Progenitor cell of endocrine pancreas (in vitro differentiated cells): ENCODE measurements at regions not wholly inside any gene's neighbourhood (a gene's known extent, or its start where the extent isn't known, plus 50 kb on each side); places are given as distances from the start of the nearest gene placed in this dataset.

ENCODE experiments used
- DNase-seq: peaks from one replicate; pipeline ENCODE4 v3.0.0; 2021; ENCODE audit warnings: low spot score; ENCODE audit not compliant: unreplicated experiment
- H3K27ac Mint-ChIP-seq: 2 replicates; pipeline ENCODE4 v1.8.0; 2021; ENCODE audit warnings: mild to moderate bottlenecking, moderate library complexity, mixed read lengths
- H3K27me3 Mint-ChIP-seq: 2 replicates; pipeline ENCODE4 v1.8.0; 2021; ENCODE audit warnings: mixed read lengths
- H3K36me3 Mint-ChIP-seq: 2 replicates; pipeline ENCODE4 v1.8.0; 2022; ENCODE audit warnings: mixed read lengths; ENCODE audit not compliant: insufficient read depth
- H3K4me1 Mint-ChIP-seq: 2 replicates; pipeline ENCODE4 v1.8.0; 2021; ENCODE audit warnings: low read depth, mixed read lengths
- H3K4me3 Mint-ChIP-seq: 2 replicates; pipeline ENCODE4 v1.8.0; 2021; ENCODE audit warnings: low read depth, mild to moderate bottlenecking, moderate library complexity, mixed read lengths
- H3K9me3 Mint-ChIP-seq: 2 replicates; pipeline ENCODE4 v1.8.0; 2021; ENCODE audit warnings: low read depth, mixed read lengths
- CTCF ChIP-seq: fragments of 200-600 bp; sonication (generic); IDR thresholded peaks from one replicate; pipeline ENCODE4 v1.5.0; 2021; ENCODE audit warnings: antibody characterized with exemption, mild to moderate bottlenecking; ENCODE audit not compliant: unreplicated experiment

- Mint-ChIP-seq H3K9me3 (no peaks in the 10 kb centered on the region), H3K27me3 (no peaks in the 10 kb centered on the region), H3K36me3 (no peaks in the 10 kb centered on the region), H3K4me3 (no peak overlapping the region), H3K4me1 (peaks cover 8% of the 10 kb centered on the region), H3K27ac (no peak overlapping the region)
- no peak for DNase-seq
- TF ChIP-seq CTCF, result no peak
Observed at GRCh38 chr13:44255771-44256364, 117.8 kb upstream of the SERP2 start.

- Mint-ChIP-seq H3K4me3 (no peak overlapping the region), H3K36me3 (no peaks in the 10 kb centered on the region), H3K4me1 (peaks cover 9% of the 10 kb centered on the region), H3K27ac (no peak overlapping the region), H3K9me3 (no peaks in the 10 kb centered on the region), H3K27me3 (no peaks in the 10 kb centered on the region)
- no peak for DNase-seq
- no peak for TF ChIP-seq CTCF
Observed at GRCh38 chr13:44257796-44258195, 115.8 kb upstream of the SERP2 start.

- TF ChIP-seq CTCF, result no peak
- DNase-seq, result no peak
- no peak overlapping the region for H3K4me3 Mint-ChIP-seq
- H3K36me3 Mint-ChIP-seq, result no peaks in the 10 kb centered on the region
- H3K27me3 Mint-ChIP-seq, result no peaks in the 10 kb centered on the region
- H3K9me3 Mint-ChIP-seq, result no peaks in the 10 kb centered on the region
- no peak overlapping the region for H3K27ac Mint-ChIP-seq
- H3K4me1 Mint-ChIP-seq, result peaks cover 9% of the 10 kb centered on the region
Observed at GRCh38 chr13:44259045-44260027, 114.3 kb upstream of the SERP2 start.

- DNase-seq, result no peak
- Mint-ChIP-seq H3K36me3 (no peaks in the 10 kb centered on the region), H3K9me3 (no peaks in the 10 kb centered on the region), H3K27me3 (no peaks in the 10 kb centered on the region), H3K4me1 (peaks cover 10% of the 10 kb centered on the region), H3K27ac (no peak overlapping the region), H3K4me3 (no peak overlapping the region)
- TF ChIP-seq CTCF, result no peak
Observed at GRCh38 chr13:44260336-44260735, 113.3 kb upstream of the SERP2 start.

GRCh38 chr13:44263751-44264620 lies 109.6 kb upstream of the SERP2 start:
- H3K9me3 Mint-ChIP-seq, result no peaks in the 10 kb centered on the region
- TF ChIP-seq CTCF, result no peak
- H3K4me1 Mint-ChIP-seq, result peaks cover 8% of the 10 kb centered on the region
- no peak for DNase-seq
- no peak overlapping the region for H3K27ac Mint-ChIP-seq
- no peaks in the 10 kb centered on the region for H3K36me3 Mint-ChIP-seq
- no peaks in the 10 kb centered on the region for H3K27me3 Mint-ChIP-seq
- H3K4me3 Mint-ChIP-seq, result no peak overlapping the region
